ENCODE measurements at regions not wholly inside any gene's neighbourhood (a gene's known extent, or its start where the extent isn't known, plus 50 kb on each side); places are given as distances from the start of the nearest gene placed in this dataset.
A peak's percentile ranks its signal among the peaks of the same experiment; 100 is the strongest.

DNA sequence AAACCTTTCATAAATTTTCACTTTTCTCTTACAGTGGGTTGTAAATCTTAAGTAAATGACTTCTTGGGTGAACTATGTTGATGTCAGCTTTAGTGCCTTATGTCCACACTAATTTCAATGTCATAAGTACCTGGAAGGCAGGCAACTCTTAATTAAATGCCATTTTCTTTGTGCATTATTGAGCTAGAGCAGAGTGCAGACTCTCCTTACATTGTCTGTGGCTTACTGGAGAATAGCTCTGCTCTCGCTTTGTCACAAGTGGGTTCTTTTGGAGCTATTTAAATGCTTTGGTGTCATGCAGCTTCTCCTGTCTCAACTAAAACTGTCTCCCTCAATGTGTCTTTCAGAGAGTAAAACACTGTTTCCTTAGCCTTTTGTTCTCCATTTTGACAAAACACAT lies 411.6 kb downstream of the STIM2 start:
- DNase-seq = no peak

- DNase-seq = no peak
These were observed 415.8 kb downstream of the STIM2 start for GRCh38 chr4:27276307-27277073.

DNA sequence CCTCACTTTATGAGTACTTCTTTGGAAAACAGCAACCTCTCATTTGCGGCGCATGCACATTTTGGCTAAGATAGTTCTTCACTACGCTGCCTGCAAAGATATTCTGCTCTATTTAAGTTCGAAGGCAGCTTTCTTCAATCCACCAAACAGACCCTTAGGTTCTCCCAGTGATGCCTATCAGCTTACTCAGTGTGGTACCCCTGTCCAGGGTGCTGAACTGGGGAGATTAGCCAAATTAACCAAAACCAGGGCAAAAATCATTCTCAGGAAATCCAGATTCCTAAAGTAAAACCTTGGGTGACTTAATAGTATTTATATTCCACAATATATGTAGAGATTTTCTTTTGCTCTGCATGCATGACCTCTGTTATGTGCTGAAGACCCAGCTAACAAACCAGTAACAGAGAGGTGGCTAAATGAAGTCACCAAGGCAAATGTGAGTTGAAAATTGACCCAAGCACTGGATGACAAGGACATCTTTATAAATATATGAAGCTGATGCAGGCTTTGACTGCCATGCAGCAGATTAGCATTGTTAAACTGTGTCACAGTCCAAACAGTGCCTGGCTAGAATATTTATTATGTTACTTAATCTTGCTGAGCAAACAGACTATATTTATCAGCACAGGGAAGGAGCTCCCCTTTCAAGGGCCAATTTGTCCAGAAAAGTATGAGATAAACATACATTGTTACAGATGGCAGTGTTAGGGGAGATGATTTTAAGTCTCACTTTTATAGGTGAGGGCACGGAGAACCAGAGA lies 418.2 kb downstream of the STIM2 start:
- peak; percentile 36 for DNase-seq

GRCh38 chr4:27288496-27288895 lies 427.9 kb downstream of the STIM2 start:
- no peak for DNase-seq

DNA sequence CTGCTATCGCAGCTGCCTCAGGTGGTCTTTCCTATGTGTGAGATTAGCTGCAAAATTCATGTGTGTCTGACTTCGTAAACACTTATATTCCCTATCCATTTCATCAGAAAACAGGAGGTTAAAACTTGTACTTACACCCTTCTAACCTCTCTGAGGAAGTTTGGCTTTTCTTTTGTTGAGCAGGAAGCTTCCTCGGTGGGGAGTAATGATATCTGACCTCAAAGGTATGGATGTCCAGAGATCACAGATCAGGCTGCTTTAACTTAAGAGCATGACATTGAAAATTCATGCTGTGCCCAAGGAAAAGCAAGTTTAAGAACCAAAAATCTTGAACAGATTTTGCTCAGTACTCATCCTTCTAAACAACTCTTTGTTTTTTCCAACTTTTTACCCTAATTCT lies 429.1 kb downstream of the STIM2 start:
- no peak for DNase-seq

DNA sequence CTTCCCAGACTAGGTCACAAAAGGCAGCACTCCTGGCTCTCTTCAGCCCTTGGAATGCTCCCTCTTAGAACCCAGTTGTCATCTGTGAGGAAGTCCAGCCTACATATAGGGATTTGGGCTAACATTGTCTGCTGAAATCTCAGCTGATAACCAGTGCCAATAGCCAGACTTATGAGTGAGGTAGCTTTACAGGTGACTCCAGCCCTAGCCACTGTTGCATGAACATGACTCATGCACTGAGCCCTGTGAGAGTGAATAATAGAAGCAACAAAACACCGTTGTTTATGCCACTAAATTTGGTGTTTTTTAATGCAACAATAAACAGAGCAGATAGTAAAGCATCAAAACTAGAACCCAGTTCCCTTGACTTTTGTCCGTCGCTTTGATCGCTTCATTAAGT lies 433.2 kb downstream of the STIM2 start:
- no peak for DNase-seq

DNA sequence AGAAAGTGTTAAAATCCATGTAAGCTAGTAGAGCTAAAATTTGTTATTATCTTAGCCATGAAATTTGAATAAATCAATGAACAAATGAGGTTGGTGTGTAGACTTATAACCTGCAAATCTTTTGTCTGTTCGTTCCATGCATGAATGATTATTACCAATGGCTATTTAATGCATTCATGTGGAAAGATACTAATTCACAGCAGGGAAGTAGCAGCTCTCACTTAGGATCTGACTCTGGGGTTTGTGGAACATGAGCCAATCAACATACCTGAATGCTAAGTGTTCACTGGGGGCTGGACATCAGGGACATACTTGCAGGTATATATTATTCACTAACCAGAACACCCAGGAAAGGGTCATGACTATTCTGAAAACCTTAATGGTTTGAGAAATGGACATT lies 444.1 kb downstream of the STIM2 start:
- DNase-seq = peak; percentile 4

DNA sequence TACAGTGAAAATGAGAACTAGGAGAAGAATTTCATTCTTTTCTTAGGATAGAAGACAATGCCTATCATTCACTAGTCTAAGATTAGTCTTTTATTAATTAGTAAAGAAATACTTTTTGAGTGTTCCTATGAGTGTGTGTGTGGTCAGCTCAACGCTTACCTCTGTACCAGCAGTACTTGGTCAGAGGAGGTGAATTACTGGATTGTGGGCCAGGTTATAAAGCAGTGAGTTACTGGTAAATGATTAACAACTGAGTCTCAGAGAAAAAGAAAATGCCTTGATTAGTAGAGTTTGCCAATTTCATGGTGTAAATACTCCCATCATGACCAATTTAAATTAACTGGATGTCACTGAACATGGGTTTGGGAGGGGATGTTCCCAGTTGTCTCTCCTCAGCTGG lies 444.6 kb downstream of the STIM2 start:
- no peak for DNase-seq

GRCh38 chr4:27308379-27308778 lies 447.7 kb downstream of the STIM2 start:
- DNase-seq = peak; percentile 40

- DNase-seq = no peak
These were observed 455.0 kb downstream of the STIM2 start for GRCh38 chr4:27315625-27316024.

DNA sequence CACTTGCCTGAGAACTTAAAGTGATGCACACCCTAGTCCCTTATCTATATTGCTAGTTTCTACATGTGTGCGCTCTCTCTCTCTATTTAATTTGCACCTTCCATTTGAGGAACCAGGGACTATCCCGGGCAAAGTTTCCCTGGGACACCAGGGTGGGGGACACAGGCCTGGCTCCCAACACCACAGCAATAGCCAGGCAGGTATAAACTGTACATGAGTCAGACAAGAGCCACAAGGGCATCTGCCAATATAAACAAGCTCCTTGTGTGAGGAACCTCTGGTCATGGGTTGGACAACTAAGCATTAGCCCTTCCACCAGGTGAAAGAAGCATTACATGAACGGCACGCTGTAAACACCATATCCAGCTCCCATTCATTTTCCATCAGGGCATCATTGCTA lies 455.5 kb downstream of the STIM2 start:
- DNase-seq = no peak

DNA sequence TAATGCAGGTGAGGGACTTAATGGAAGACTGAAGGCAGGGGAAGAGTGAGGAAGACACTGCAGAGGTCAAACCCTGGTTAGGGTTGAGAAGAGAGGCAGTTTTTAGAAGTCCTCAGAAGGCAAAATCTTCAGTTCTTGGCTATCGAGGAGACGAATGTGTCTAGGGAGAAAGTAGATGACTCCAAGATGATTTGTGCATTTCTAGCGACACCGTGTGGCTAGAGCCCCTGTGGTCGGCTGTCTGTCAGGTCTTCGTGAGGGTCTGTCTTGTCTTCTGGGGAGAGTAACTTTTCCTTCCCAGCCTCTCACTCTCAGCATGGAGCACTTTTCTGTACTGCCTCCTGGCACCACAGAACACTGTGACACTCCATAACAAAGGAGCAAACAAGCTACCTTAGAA lies 458.1 kb downstream of the STIM2 start:
- peak; percentile 59 for DNase-seq

- no peak for DNase-seq
These were observed 466.4 kb downstream of the STIM2 start for GRCh38 chr4:27326991-27327390.

DNA sequence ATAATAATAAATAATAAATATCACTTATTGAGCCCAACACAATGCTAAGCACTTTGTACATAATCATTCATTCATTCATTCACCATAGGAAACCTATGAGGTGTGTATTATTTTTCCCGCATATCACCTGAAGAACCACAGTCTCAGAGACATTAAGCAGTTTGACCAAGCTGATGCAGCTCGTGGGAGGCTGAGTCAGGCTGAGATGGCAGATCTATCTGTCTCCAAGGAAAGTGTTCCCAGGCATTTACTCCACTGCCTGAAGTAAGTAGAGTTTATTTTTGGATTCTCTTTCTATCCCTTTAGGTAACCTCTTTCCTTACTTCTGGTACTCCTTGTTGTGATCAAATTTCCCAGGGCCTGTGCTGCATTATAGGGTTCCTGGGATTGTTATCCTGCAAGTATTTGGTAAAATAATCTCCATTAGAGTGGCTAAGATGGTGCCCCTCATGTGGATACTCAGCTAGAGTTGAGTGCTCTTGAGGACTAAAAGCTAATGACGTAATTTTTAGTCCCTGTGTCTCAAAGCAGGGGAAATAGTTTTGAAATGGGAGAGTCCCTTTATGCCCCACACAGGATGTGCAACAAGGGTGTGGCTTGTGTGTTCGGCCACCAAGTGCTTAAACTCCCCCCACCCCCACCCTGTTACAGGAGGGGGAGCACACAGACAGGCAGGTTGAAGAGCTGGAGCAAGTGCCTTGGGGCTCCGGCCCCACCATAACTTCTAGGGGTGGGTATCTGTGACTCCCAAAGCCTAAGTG lies 467.0 kb downstream of the STIM2 start:
- no peak for DNase-seq

DNA sequence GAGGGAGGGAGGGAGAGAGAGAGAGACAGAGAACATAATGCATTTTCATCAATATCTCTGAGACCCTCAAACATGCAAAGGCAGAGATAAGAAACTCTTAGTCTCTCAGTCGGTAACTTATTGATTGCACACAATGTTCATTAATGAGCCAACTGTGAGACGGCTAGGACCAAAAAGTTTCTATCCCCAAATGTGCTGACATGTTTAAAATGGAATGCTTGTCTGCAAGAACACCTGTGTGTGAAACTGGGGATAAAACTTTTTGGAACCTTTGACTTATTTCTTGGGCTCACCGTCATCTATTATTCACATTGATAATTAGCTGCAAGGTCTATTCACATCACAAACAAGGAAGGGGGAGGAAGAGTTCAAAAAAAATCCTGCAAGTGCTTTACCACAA lies 477.9 kb downstream of the STIM2 start:
- no peak for DNase-seq

DNA sequence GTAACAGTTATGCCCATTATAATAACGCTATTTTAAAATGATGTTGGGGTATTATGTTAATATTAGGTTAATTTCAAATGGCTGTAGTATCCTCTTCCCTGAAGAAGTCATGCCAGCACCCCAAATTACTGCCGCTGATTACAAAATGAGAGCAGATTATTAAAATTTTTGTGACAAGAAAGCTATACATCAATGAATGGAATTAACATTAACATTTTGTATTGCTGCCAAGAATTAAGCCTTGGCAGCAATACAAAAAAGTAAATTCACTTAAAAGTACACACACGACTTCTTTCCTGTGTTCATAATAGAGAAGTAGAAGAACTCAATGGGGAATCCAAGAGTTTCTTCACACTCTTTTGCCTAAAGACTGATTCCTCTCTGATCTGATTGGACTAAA lies 482.8 kb downstream of the STIM2 start:
- DNase-seq = no peak

GRCh38 chr4:27350161-27350560 lies 489.5 kb downstream of the STIM2 start:
- DNase-seq = no peak

DNA sequence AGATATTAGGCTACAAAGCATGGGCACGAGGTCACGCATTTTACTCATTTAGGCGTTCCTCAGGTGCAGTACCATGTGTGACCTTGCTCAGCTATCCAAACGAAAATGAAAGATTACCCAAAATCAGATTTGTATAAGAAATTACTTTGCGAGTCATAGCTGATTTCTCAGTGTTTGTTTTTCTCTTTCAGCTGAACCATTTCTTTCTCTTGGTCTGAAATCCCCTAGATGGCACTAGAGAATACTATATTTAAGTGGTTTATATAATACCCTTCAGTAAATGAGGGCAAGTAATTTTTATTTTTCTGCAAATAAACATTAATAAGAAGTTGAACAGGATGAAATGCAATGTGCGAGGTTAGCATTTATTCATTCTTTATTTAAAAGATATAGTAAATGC lies 496.6 kb downstream of the STIM2 start:
- no peak for DNase-seq

GRCh38 chr4:27358269-27358668 lies 497.6 kb downstream of the STIM2 start:
- DNase-seq = no peak

DNA sequence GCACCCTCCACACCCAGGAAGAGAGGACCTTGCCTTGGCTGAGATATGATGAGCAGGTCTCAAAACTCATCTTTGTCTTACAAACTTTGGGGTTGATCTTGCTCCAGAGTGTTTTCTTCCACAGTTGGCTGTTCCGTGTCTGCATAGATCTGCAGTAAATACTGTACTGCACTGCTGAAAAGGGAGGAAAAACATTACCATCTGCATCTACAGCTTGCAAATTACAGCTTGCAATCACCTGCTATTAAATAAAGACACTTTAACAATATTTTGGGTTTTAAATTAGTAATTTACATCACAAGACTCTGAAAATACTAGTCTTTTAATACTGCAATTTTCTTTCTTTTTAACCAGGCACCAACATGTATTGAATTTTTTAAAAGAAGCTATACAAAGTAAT lies 499.5 kb downstream of the STIM2 start:
- no peak for DNase-seq

- DNase-seq = no peak
These were observed 500.2 kb downstream of the STIM2 start for GRCh38 chr4:27360790-27361267.

GRCh38 chr4:27364509-27364908 lies 503.9 kb downstream of the STIM2 start:
- no peak for DNase-seq

- no peak for DNase-seq
These were observed 505.6 kb downstream of the STIM2 start for GRCh38 chr4:27366104-27366823.
